Omental fat pad (tissue), 3 donors: ENCODE measurements at regions not wholly inside any gene's neighbourhood (a gene's known extent, or its start where the extent isn't known, plus 50 kb on each side); places are given as distances from the start of the nearest gene placed in this dataset.
A peak's percentile ranks its signal among the peaks of the same experiment; 100 is the strongest.

ENCODE experiments used
- ATAC-seq: fragments of 150-250 bp; one replicate; pipeline ENCODE4 v1.9.1; 2016; ENCODE audit warnings: mild to moderate bottlenecking, moderate library complexity; ENCODE audit not compliant: low FRiP score
- DNase-seq: peaks from one replicate; pipeline ENCODE4 v3.0.0-alpha.2; 2019; ENCODE audit warnings: low spot score
- CTCF ChIP-seq, 3 donors: fragments of 450-650 bp; IDR thresholded peaks; one replicate each; pipeline ENCODE4 v1.5.1; 2016 to 2017; ENCODE audit warnings: antibody characterized with exemption in 3 of 3, mild to moderate bottlenecking in 3 of 3, moderate library complexity in 2 of 3

- ATAC-seq = no peak
- no peak for TF ChIP-seq CTCF (IDR thresholded peaks at IDR 0.05)
- DNase-seq = no peak
These were observed 268.8 kb downstream of the MREG start for GRCh38 chr2:215744514-215744913.

- no peak for TF ChIP-seq CTCF (IDR thresholded peaks at IDR 0.05)
- no peak for DNase-seq
- ATAC-seq = no peak
These were observed 270.3 kb downstream of the MREG start for GRCh38 chr2:215743066-215743465.

- no peak for TF ChIP-seq CTCF (IDR thresholded peaks at IDR 0.05)
- ATAC-seq (no peak), DNase-seq (no peak)
These were observed 271.3 kb downstream of the MREG start for GRCh38 chr2:215742021-215742420.

GRCh38 chr2:215740071-215740470, 273.3 kb downstream of the MREG start:
- DNase-seq = no peak
- no peak for ATAC-seq
- TF ChIP-seq CTCF (IDR thresholded peaks at IDR 0.05) = no peak

GRCh38 chr2:215738351-215738750, 275.0 kb downstream of the MREG start:
- DNase-seq = no peak
- no peak for TF ChIP-seq CTCF (IDR thresholded peaks at IDR 0.05)
- no peak for ATAC-seq

DNA sequence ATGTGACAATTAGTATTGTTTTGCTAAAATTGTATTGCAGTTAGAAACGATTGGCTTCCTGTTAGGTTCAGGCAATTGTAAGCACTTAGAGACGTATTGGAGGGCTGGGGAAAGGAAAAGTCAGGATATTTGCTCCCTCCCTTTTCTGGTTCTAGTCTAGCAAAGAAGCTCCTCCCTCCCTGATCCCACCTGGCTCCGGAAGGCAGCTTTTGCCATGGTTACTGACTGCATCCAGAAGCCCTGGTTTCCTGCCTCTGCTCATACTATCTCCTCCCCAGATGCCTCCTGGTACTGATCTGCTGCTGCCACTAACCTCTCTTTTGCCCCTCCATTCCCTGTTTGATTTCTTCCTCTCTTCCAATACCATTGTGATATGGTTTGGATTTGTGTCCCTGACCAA, 275.9 kb downstream of the MREG start:
- DNase-seq = no peak
- no peak for ATAC-seq
- no peak for TF ChIP-seq CTCF (IDR thresholded peaks at IDR 0.05)

DNA sequence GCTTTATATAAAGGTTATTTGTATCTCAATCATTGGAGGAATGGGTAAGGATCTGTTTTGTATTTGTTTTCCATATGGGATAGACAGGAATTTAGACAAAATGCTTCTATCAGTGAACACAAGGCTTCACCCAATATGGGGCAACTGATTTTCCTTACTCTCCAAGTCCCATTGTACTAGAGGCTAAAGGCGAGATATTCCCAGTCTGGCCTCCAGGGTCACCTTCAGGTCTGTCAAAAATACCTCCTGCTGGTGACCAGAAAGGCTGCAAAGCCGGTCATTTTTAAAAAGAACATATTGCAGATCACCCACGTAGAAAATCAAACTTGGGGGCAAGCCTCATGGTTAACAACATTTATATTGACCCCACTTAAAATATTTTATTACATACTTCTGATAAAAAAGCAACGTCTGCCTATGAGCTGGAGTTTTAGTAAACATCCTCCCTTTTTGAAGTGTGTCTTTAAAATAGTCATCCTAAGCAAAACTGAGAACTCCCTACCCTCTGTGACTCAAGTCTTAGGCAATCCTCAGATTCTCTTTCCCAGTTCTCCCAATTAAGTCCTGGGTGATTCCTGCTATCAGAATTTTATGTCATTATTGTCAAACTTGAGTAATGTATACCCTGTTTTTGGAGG, 276.6 kb downstream of the MREG start:
- TF ChIP-seq CTCF (IDR thresholded peaks at IDR 0.05) = no peak
- no peak for DNase-seq
- ATAC-seq = peak; percentile 89
